Astrocyte of the spinal cord (primary cell): ENCODE measurements at regions not wholly inside any gene's neighbourhood (a gene's known extent, or its start where the extent isn't known, plus 50 kb on each side); places are given as distances from the start of the nearest gene placed in this dataset.
A peak's percentile ranks its signal among the peaks of the same experiment; 100 is the strongest.
"Not testable (repeated sequence)": the region's sequence is repeated elsewhere in the genome, so short reads cannot be mapped to it uniquely, and the experiment has no call there.

Experiments used
- DNase-seq: peaks from one replicate; pipeline ENCODE4 v3.0.0; 2011; ENCODE audit warnings: low read depth, low spot score
- H3K4me3 ChIP-seq: 2 replicates; pipeline ENCODE4 v1.5.1; 2011; ENCODE audit warnings: low read depth, mild to moderate bottlenecking, low read length, moderate library complexity
- CTCF ChIP-seq: IDR thresholded peaks from 2 replicates; pipeline ENCODE4 v1.5.1; 2012; ENCODE audit warnings: low read depth, mild to moderate bottlenecking, low read length, inconsistent platforms
- in situ Hi-C: cut with HindIII; loops from 2 replicates; pipeline ENCODE4 v1.10.0; 2017; ENCODE audit warnings: low sequenced_read_pairs

GRCh38 chr1:101497881-101498559, 261.2 kb downstream of the S1PR1 start:
- no peak for DNase-seq
- in situ Hi-C loops = no loop called here
- no peak overlapping the region for H3K4me3 ChIP-seq
- no peak for TF ChIP-seq CTCF

GRCh38 chr1:101504106-101504505, 267.3 kb downstream of the S1PR1 start:
- DNase-seq, H3K4me3 ChIP-seq, in situ Hi-C loops: not testable (repeated sequence)

- DNase-seq, in situ Hi-C loops, H3K4me3 ChIP-seq: not testable (repeated sequence)
Measured at GRCh38 chr1:101505240-101505639, 268.4 kb downstream of the S1PR1 start.

- in situ Hi-C loops = no loop called here
- DNase-seq = peak; percentile 33
- TF ChIP-seq CTCF = peak; percentile 75
- no peak overlapping the region for H3K4me3 ChIP-seq
Measured at GRCh38 chr1:101506541-101507164, 269.8 kb downstream of the S1PR1 start.

GRCh38 chr1:101507547-101507971, 270.7 kb downstream of the S1PR1 start:
- DNase-seq = no peak

GRCh38 chr1:101508913-101509312, 272.1 kb downstream of the S1PR1 start:
- in situ Hi-C loops = no loop called here
- no peak overlapping the region for H3K4me3 ChIP-seq
- no peak for TF ChIP-seq CTCF
- no peak for DNase-seq

More at GRCh38 chr1:101507547-101507971, 270.7 kb downstream of the S1PR1 start:
- no peak overlapping the region for H3K4me3 ChIP-seq
- in situ Hi-C loops = no loop called here
- TF ChIP-seq CTCF = no peak

GRCh38 chr1:101509370-101509769, 272.6 kb downstream of the S1PR1 start:
- TF ChIP-seq CTCF = no peak
- no peak for DNase-seq
- in situ Hi-C loops = no loop called here
- H3K4me3 ChIP-seq = no peak overlapping the region
